NCI-H2171 (cell line): ENCODE measurements at regions not wholly inside any gene's neighbourhood (a gene's known extent, or its start where the extent isn't known, plus 50 kb on each side); places are given as distances from the start of the nearest gene placed in this dataset.

Experiments
- DNase-seq: peaks from one replicate; lab custom pipeline; 2025; lab: John Stamatoyannopoulos, UW

GRCh38 chr22:27476318-27476717 lies 325.2 kb downstream of the MN1 start:
- DNase-seq, result no peak

- no peak for DNase-seq
These were observed 324.8 kb downstream of the MN1 start for GRCh38 chr22:27476729-27477128.

GRCh38 chr22:27477171-27477570 lies 324.4 kb downstream of the MN1 start:
- no peak for DNase-seq

GRCh38 chr22:27480487-27480886 lies 321.1 kb downstream of the MN1 start:
- DNase-seq, result peak; percentile 23

- no peak for DNase-seq
These were observed 319.2 kb downstream of the MN1 start for GRCh38 chr22:27482402-27482801.

GRCh38 chr22:27483095-27483785 lies 318.3 kb downstream of the MN1 start:
- DNase-seq, result no peak

GRCh38 chr22:27485842-27486241 lies 315.7 kb downstream of the MN1 start:
- no peak for DNase-seq

GRCh38 chr22:27487600-27488452 lies 313.7 kb downstream of the MN1 start:
- DNase-seq, result no peak

DNA sequence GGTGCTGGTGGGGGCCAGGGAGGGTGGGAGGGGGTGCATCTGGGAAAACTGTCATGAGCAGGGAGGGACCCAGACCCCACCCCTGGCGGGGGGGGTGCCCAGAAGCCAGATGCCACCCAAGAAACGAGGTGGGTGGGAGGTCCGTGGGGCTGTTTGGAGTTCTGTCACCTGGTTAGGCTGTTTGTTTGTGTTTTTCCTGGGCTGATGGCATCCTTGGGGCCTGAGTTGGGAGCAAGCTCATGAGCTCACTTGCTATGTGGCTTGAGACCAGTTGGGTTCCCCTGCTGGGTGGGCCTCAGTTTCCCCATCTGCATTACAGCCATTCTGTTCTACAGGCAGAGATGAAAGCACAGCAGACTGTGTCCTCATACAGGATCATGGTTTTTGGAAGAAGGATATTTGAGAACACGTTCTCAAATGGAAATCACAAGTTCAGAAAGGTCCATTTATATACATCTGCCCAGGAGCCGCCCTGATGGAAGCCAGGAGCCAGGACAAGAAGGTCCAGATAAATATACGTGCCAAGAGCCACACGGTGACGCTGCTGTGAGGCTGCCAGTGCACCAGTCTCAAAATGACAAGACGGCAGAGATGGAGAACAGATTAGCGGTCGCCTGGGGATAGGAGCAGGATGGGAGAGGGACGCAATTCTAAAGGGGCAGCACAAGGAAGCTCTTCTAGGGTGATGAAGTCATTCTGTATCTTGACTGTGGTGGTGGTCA lies 312.9 kb downstream of the MN1 start:
- no peak for DNase-seq

- no peak for DNase-seq
These were observed 312.3 kb downstream of the MN1 start for GRCh38 chr22:27489178-27489675.

- no peak for DNase-seq
These were observed 311.5 kb downstream of the MN1 start for GRCh38 chr22:27490080-27490479.

DNA sequence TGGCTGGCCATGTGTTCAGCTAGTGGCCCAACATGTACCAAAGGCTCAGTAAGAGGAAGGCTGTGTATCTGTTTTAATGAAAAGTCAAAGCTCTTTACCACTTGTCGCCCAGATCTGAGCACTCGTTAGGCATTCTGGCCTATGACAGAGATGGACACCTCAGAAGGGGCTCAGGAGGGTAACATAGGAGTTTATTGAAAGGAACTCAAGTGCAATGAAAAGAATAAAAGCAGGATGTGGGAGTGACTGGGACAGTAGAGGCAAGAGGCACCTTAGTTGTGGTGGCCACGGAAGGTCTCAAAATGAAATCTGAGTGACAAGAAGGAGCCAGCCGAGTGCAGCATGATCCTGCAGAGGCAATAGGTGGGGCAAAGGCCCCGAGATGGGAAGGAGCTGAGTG lies 309.7 kb downstream of the MN1 start:
- DNase-seq, result no peak

GRCh38 chr22:27492566-27493201 lies 308.9 kb downstream of the MN1 start:
- no peak for DNase-seq

DNA sequence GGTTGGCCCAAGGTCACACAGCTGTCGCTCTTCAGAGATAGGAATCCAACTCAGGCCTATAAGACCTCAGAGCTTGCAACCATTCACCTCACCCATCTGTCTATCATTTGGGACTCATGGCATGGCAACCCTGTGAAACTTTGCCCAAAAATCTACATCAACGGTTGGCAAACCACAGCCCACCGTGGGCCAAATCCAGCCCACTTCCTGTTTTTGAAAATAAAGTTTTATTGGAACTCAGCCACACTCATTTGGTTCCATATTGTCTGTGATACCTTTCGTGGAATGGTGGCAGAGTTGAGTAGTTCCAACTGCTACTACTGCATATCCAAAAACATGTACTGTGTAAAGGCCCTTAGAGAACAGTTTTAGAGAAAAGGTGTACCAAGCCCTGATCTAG lies 307.8 kb downstream of the MN1 start:
- no peak for DNase-seq

DNA sequence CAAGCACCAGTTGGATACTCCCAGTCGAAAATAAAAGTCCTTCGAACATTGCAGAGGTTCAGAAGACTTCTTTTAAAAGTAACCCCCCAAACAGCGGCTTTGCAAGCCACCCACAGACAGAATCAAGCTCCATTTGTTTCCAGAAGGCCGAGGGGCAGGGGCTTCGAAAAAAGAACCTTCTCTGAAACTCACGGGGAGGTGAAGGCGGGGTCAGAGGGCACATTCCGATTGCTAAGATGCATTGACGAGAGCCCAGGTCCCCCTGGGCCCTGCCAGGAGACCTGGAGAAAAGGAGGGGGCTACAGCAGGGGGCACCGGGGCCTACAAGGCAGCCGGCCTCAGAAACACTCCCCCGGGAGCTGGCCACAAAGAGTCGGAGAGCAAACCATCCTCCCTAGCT lies 306.8 kb downstream of the MN1 start:
- no peak for DNase-seq

DNA sequence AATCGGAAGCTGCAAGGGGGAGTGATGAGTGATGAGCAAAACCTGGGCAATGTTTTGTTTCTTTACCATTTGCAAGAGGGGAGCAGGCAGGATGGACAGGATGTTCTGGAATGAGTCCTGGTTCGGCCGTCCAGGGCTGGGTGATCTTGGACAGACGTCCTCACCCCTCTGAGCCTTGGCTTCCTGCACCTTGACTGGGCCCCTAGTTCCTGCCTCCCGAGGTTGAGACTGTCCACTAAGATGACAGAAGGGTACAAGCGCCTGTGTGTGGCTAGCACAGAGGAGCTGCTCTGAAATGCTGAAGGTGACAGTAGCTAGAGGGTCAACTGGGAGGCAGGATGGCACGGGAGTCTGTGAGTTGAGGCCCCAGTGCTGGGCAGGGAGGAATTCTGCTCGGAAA lies 306.2 kb downstream of the MN1 start:
- DNase-seq, result no peak

- no peak for DNase-seq
These were observed 302.4 kb downstream of the MN1 start for GRCh38 chr22:27499121-27499520.

- peak; percentile 48 for DNase-seq
These were observed 300.2 kb downstream of the MN1 start for GRCh38 chr22:27501191-27501936.

- DNase-seq, result no peak
These were observed 299.2 kb downstream of the MN1 start for GRCh38 chr22:27502327-27502726.

GRCh38 chr22:27504360-27505253 lies 296.9 kb downstream of the MN1 start:
- peak; percentile 15 for DNase-seq
